ENCODE measurements at regions not wholly inside any gene's neighbourhood (a gene's known extent, or its start where the extent isn't known, plus 50 kb on each side); places are given as distances from the start of the nearest gene placed in this dataset.

GRCh38 chr9:89697553-89697952, 92.7 kb downstream of the GADD45G start:
- no peak for DNase-seq

GRCh38 chr9:89698411-89699005, 93.7 kb downstream of the GADD45G start:
- DNase-seq: no peak

- DNase-seq: no peak
Measured at GRCh38 chr9:89699646-89700045, 94.8 kb downstream of the GADD45G start.

- peak; percentile 35 for DNase-seq
Measured at GRCh38 chr9:89701221-89701798, 96.5 kb downstream of the GADD45G start.

GRCh38 chr9:89702401-89702800, 97.6 kb downstream of the GADD45G start:
- no peak for DNase-seq

GRCh38 chr9:89705651-89706050, 100.8 kb downstream of the GADD45G start:
- DNase-seq: no peak

GRCh38 chr9:89706086-89706485, 101.3 kb downstream of the GADD45G start:
- DNase-seq: no peak

GRCh38 chr9:89706731-89707191, 101.9 kb downstream of the GADD45G start:
- DNase-seq: no peak

GRCh38 chr9:89710697-89711096, 105.9 kb downstream of the GADD45G start:
- no peak for DNase-seq

- DNase-seq: no peak
Measured at GRCh38 chr9:89711866-89712265, 107.1 kb downstream of the GADD45G start.

- DNase-seq: no peak
Measured at GRCh38 chr9:89712283-89712682, 107.5 kb downstream of the GADD45G start.

GRCh38 chr9:89714321-89714720, 109.5 kb downstream of the GADD45G start:
- DNase-seq: no peak

- no peak for DNase-seq
Measured at GRCh38 chr9:89715318-89715858, 110.6 kb downstream of the GADD45G start.

- no peak for DNase-seq
Measured at GRCh38 chr9:89715881-89716280, 111.1 kb downstream of the GADD45G start.

- DNase-seq: no peak
Measured at GRCh38 chr9:89716559-89716958, 111.7 kb downstream of the GADD45G start.

GRCh38 chr9:89718176-89718575, 113.4 kb downstream of the GADD45G start:
- no peak for DNase-seq

GRCh38 chr9:89718651-89719050, 113.8 kb downstream of the GADD45G start:
- DNase-seq: no peak

GRCh38 chr9:89719202-89719601, 114.4 kb downstream of the GADD45G start:
- no peak for DNase-seq

- no peak for DNase-seq
Measured at GRCh38 chr9:89720696-89721175, 115.9 kb downstream of the GADD45G start.

GRCh38 chr9:89721176-89721700, 116.4 kb downstream of the GADD45G start:
- DNase-seq: no peak

GRCh38 chr9:89721971-89722530, 117.2 kb downstream of the GADD45G start:
- DNase-seq: no peak

GRCh38 chr9:89722712-89723111, 117.9 kb downstream of the GADD45G start:
- DNase-seq: no peak

GRCh38 chr9:89723469-89724100, 118.8 kb downstream of the GADD45G start:
- DNase-seq: no peak

Measured in effector CD4-positive, alpha-beta T cell (primary cell).